ENCODE measurements at regions not wholly inside any gene's neighbourhood (a gene's known extent, or its start where the extent isn't known, plus 50 kb on each side); places are given as distances from the start of the nearest gene placed in this dataset.
A peak's percentile ranks its signal among the peaks of the same experiment; 100 is the strongest.
"Not testable (repeated sequence)": the region's sequence is repeated elsewhere in the genome, so short reads cannot be mapped to it uniquely, and the experiment has no call there.

GRCh38 chr16:31975826-31976419, 102.3 kb downstream of the ZNF267 start:
- DNase-seq (ENCODE audit: low read depth in 2 of 3, low spot score in 2 of 3): not testable (repeated sequence)

- DNase-seq (ENCODE audit: low read depth in 2 of 3, low spot score in 2 of 3): not testable (repeated sequence)
Measured at GRCh38 chr16:31978463-31978862, 104.9 kb downstream of the ZNF267 start.

GRCh38 chr16:31981739-31982138, 108.1 kb downstream of the ZNF267 start:
- not testable (repeated sequence) for DNase-seq (ENCODE audit: low read depth in 2 of 3, low spot score in 2 of 3)

- DNase-seq (ENCODE audit: low read depth in 2 of 3, low spot score in 2 of 3): not testable (repeated sequence)
Measured at GRCh38 chr16:31982986-31983385, 109.4 kb downstream of the ZNF267 start.

- DNase-seq (ENCODE audit: low read depth in 2 of 3, low spot score in 2 of 3): not testable (repeated sequence)
Measured at GRCh38 chr16:31983666-31984065, 110.1 kb downstream of the ZNF267 start.

GRCh38 chr16:31986895-31987294, 113.3 kb downstream of the ZNF267 start:
- DNase-seq (ENCODE audit: low read depth in 2 of 3, low spot score in 2 of 3): not testable (repeated sequence)

- not testable (repeated sequence) for DNase-seq (ENCODE audit: low read depth in 2 of 3, low spot score in 2 of 3)
Measured at GRCh38 chr16:31988595-31989581, 115.3 kb downstream of the ZNF267 start.

- DNase-seq (ENCODE audit: low read depth in 2 of 3, low spot score in 2 of 3): not testable (repeated sequence)
Measured at GRCh38 chr16:31990261-31990660, 116.7 kb downstream of the ZNF267 start.

GRCh38 chr16:31990980-31991379, 117.4 kb downstream of the ZNF267 start:
- not testable (repeated sequence) for DNase-seq (ENCODE audit: low read depth in 2 of 3, low spot score in 2 of 3)

GRCh38 chr16:31996325-31996724, 122.7 kb downstream of the ZNF267 start:
- not testable (repeated sequence) for DNase-seq (ENCODE audit: low read depth in 2 of 3, low spot score in 2 of 3)

- not testable (repeated sequence) for DNase-seq (ENCODE audit: low read depth in 2 of 3, low spot score in 2 of 3)
Measured at GRCh38 chr16:32002496-32002895, 128.9 kb downstream of the ZNF267 start.

GRCh38 chr16:32003819-32004218, 130.2 kb downstream of the ZNF267 start:
- not testable (repeated sequence) for DNase-seq (ENCODE audit: low read depth in 2 of 3, low spot score in 2 of 3)

- DNase-seq (ENCODE audit: low read depth in 2 of 3, low spot score in 2 of 3): peak in 2 of 3 donors; percentile 3 to 12
Measured at GRCh38 chr16:32038783-32039496, 165.3 kb downstream of the ZNF267 start.

- not testable (repeated sequence) for DNase-seq (ENCODE audit: low read depth in 2 of 3, low spot score in 2 of 3)
Measured at GRCh38 chr16:32039919-32040318, 166.3 kb downstream of the ZNF267 start.

- peak in 1 of 3 donors; percentile 8 for DNase-seq (ENCODE audit: low read depth in 2 of 3, low spot score in 2 of 3)
Measured at GRCh38 chr16:32066016-32066651, 187.0 kb upstream of the TP53TG3D start.

- DNase-seq (ENCODE audit: low read depth in 2 of 3, low spot score in 2 of 3): not testable (repeated sequence)
Measured at GRCh38 chr16:32071586-32071985, 181.5 kb upstream of the TP53TG3D start.

- not testable (repeated sequence) for DNase-seq (ENCODE audit: low read depth in 2 of 3, low spot score in 2 of 3)
Measured at GRCh38 chr16:32083891-32084290, 169.2 kb upstream of the TP53TG3D start.

GRCh38 chr16:32084656-32085401, 168.3 kb upstream of the TP53TG3D start:
- peak in 1 of 3 donors; percentile 0 for DNase-seq (ENCODE audit: low read depth in 2 of 3, low spot score in 2 of 3)

GRCh38 chr16:32085438-32086141, 167.5 kb upstream of the TP53TG3D start:
- peak in 2 of 3 donors; percentile 0 to 14 for DNase-seq (ENCODE audit: low read depth in 2 of 3, low spot score in 2 of 3)

All from hematopoietic multipotent progenitor cell (in vitro differentiated cells).